Colonic mucosa (tissue), 4 donors: ENCODE measurements at regions not wholly inside any gene's neighbourhood (a gene's known extent, or its start where the extent isn't known, plus 50 kb on each side); places are given as distances from the start of the nearest gene placed in this dataset.

Experiments
- DNase-seq: peaks from one replicate; pipeline ENCODE4 v3.0.0-alpha.2; 2020
- H3K27ac ChIP-seq: fragments of 200-600 bp; one replicate; pipeline ENCODE4 v1.8.0; 2021
- H3K27me3 ChIP-seq: fragments of 200-600 bp; one replicate; pipeline ENCODE4 v1.8.0; 2021
- H3K36me3 ChIP-seq: fragments of 200-600 bp; one replicate; pipeline ENCODE4 v1.8.0; 2021
- H3K4me1 ChIP-seq: fragments of 200-600 bp; one replicate; pipeline ENCODE4 v1.8.0; 2021; ENCODE audit warnings: mild to moderate bottlenecking
- H3K4me3 ChIP-seq: fragments of 200-600 bp; one replicate; pipeline ENCODE4 v1.8.0; 2021
- H3K9ac ChIP-seq, 2 donors: one replicate each; pipeline ENCODE4 v1.7.0; 2013; ENCODE audit warnings: control low read depth in 2 of 2, low read depth in 2 of 2, low read length in 2 of 2
- H3K9me3 ChIP-seq: fragments of 200-600 bp; one replicate; pipeline ENCODE4 v1.8.0; 2021
- CTCF ChIP-seq: fragments of 200-600 bp; IDR thresholded peaks from one replicate; pipeline ENCODE4 v1.8.0; 2022; ENCODE audit warnings: antibody characterized with exemption, mild to moderate bottlenecking
- intact Hi-C: fragments of 100-400 bp; cut with DNase I; formaldehyde crosslinking; loops from one replicate; pipeline ENCODE4 v1.14.1; 2022
- donor health status: healthy.
- donor health status: DM: no; HTN: no; CAD: no.
- donor health status: DM: no; HTN: no; CAD: no.

GRCh38 chr11:43567396-43567975 is 113.1 kb upstream of the HSD17B12 start:
- Histone ChIP-seq H3K9me3 (no peaks in the 10 kb centered on the region), H3K27ac (no peak overlapping the region), H3K36me3 (no peaks in the 10 kb centered on the region), H3K27me3 (peaks cover under 1% of the 10 kb centered on the region), H3K9ac (no peak overlapping the region), H3K4me3 (no peak overlapping the region), H3K4me1 (no peaks in the 10 kb centered on the region)
- peak; percentile 60 for TF ChIP-seq CTCF
- DNase-seq, result no peak
- intact Hi-C loops, result no loop called here

GRCh38 chr11:43573233-43573632 is 107.3 kb upstream of the HSD17B12 start:
- H3K36me3 ChIP-seq, result no peaks in the 10 kb centered on the region
- H3K27ac ChIP-seq, result no peak overlapping the region
- H3K4me3 ChIP-seq, result no peak overlapping the region
- no peaks in the 10 kb centered on the region for H3K4me1 ChIP-seq
- DNase-seq, result no peak
- no peaks in the 10 kb centered on the region for H3K9me3 ChIP-seq
- no peak overlapping the region for H3K9ac ChIP-seq
- intact Hi-C loops, result no loop called here
- no peak for TF ChIP-seq CTCF
- peaks cover 51% of the 10 kb centered on the region for H3K27me3 ChIP-seq

- Histone ChIP-seq H3K4me3 (no peak overlapping the region), H3K27ac (no peak overlapping the region), H3K9me3 (no peaks in the 10 kb centered on the region), H3K4me1 (no peaks in the 10 kb centered on the region), H3K36me3 (no peaks in the 10 kb centered on the region), H3K9ac (no peak overlapping the region), H3K27me3 (peaks cover 58% of the 10 kb centered on the region)
- intact Hi-C loops, result no loop called here
- DNase-seq, result no peak
- TF ChIP-seq CTCF, result no peak
Measured at GRCh38 chr11:43573873-43574272, 106.7 kb upstream of the HSD17B12 start.

- no peaks in the 10 kb centered on the region for H3K36me3 ChIP-seq
- no peak overlapping the region for H3K27ac ChIP-seq
- peaks cover 63% of the 10 kb centered on the region for H3K27me3 ChIP-seq
- intact Hi-C loops, result no loop called here
- H3K4me1 ChIP-seq, result no peaks in the 10 kb centered on the region
- TF ChIP-seq CTCF, result no peak
- H3K9ac ChIP-seq, result no peak overlapping the region
- DNase-seq, result no peak
- H3K9me3 ChIP-seq, result no peaks in the 10 kb centered on the region
- H3K4me3 ChIP-seq, result no peak overlapping the region
Measured at GRCh38 chr11:43574411-43574810, 106.1 kb upstream of the HSD17B12 start.

GRCh38 chr11:43574949-43575912 is 105.3 kb upstream of the HSD17B12 start:
- intact Hi-C loops, result no loop called here
- no peak overlapping the region for H3K9ac ChIP-seq
- H3K36me3 ChIP-seq, result no peaks in the 10 kb centered on the region
- no peaks in the 10 kb centered on the region for H3K4me1 ChIP-seq
- H3K4me3 ChIP-seq, result no peak overlapping the region
- H3K27ac ChIP-seq, result no peak overlapping the region
- DNase-seq, result no peak
- no peaks in the 10 kb centered on the region for H3K9me3 ChIP-seq
- peaks cover 71% of the 10 kb centered on the region for H3K27me3 ChIP-seq
- TF ChIP-seq CTCF, result no peak
